ENCODE measurements at regions not wholly inside any gene's neighbourhood (a gene's known extent, or its start where the extent isn't known, plus 50 kb on each side); places are given as distances from the start of the nearest gene placed in this dataset.
"Not testable (repeated sequence)": the region's sequence is repeated elsewhere in the genome, so short reads cannot be mapped to it uniquely, and the experiment has no call there.

DNA sequence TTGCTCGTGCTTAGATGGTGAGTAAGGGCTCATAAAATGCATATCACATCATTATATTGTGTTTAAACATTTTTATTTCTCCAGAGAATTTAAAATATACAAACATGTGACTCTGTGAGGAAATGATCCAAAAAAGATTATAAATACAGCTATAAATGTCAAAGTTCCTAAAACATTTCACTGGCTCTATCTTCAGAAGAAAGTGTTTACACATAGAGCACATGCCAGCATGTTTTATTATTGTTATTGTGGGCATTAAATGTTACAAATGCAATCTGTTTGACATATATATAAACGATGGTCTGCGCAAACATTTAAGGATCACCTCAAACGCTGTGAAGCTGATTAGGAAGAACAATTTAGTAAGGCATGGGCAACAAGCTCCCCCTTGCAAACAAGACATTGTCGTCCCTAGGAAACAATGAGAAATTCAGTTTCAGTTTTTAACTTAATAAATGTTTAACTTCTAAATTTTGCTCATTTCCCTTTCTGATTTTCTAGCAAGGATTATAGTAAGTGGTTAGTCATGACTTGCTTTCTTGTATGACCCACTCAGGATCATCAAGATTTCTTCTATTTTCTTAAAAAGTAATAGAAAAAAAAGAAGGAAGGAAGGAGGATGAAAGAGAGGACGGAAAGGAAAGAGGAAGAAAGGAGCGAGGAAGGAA is 207.5 kb downstream of the SATB1 start:
- no peak overlapping the region for H3K4me3 ChIP-seq (ENCODE audit: control insufficient read depth, low read depth, low read length)
- DNase-seq (ENCODE audit: low read depth) = no peak
- TF ChIP-seq, protein P1, sequence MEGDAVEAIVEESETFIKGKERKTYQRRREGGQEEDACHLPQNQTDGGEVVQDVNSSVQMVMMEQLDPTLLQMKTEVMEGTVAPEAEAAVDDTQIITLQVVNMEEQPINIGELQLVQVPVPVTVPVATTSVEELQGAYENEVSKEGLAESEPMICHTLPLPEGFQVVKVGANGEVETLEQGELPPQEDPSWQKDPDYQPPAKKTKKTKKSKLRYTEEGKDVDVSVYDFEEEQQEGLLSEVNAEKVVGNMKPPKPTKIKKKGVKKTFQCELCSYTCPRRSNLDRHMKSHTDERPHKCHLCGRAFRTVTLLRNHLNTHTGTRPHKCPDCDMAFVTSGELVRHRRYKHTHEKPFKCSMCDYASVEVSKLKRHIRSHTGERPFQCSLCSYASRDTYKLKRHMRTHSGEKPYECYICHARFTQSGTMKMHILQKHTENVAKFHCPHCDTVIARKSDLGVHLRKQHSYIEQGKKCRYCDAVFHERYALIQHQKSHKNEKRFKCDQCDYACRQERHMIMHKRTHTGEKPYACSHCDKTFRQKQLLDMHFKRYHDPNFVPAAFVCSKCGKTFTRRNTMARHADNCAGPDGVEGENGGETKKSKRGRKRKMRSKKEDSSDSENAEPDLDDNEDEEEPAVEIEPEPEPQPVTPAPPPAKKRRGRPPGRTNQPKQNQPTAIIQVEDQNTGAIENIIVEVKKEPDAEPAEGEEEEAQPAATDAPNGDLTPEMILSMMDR (conservative IDR thresholded peaks at IDR 0.05; ENCODE audit: control insufficient read depth, insufficient read depth, low read depth, low read length) = no peak

DNA sequence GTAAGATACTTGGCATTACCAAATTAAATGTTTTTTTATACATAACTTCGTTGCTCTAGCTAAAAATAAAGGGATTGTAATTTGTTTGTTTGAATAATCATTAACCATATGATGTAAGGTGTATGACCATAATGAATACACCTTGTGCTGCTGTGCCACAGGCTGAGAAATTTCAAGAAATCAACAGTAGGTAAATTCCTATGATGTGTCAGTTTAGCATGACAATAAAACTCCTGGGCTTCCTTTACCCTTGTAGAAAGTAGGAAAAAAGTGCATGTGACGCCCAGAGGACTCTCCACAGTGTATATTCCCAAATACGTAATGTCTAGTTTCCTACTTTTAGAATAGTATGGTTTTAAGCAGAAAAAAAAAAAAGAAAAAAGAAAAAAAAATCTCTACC is 208.1 kb downstream of the SATB1 start:
- TF ChIP-seq, protein P1 (conservative IDR thresholded peaks at IDR 0.05; ENCODE audit: control insufficient read depth, insufficient read depth, low read depth, low read length) = no peak
- DNase-seq (ENCODE audit: low read depth) = no peak

DNA sequence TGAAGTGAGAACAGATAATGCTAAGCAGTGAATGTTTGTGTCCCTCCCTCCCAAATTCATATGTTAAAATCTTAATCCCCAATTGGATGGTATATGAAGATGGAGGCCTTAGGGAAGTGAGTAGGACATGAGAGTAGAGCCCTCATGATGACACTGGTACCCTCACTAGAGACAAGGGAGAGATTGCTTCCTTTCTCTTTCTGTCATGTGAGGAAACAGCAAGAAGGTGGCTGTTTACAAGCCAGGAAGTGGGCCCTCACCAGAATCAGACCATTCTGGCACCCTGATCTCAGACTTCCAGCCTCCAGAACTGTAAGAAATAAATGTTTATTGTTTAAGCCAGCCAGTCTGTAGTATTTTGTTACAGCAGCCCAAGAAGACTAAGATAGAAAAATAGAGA is 209.5 kb downstream of the SATB1 start:
- H3K4me3 ChIP-seq (ENCODE audit: control insufficient read depth, low read depth, low read length) = no peak overlapping the region
- no peak for DNase-seq (ENCODE audit: low read depth)
- TF ChIP-seq, protein P1 (conservative IDR thresholded peaks at IDR 0.05; ENCODE audit: control insufficient read depth, insufficient read depth, low read depth, low read length) = no peak

More for the DNA sequence above, 208.1 kb downstream of the SATB1 start:
- H3K4me3 ChIP-seq (ENCODE audit: control insufficient read depth, low read depth, low read length) = no peak overlapping the region

DNA sequence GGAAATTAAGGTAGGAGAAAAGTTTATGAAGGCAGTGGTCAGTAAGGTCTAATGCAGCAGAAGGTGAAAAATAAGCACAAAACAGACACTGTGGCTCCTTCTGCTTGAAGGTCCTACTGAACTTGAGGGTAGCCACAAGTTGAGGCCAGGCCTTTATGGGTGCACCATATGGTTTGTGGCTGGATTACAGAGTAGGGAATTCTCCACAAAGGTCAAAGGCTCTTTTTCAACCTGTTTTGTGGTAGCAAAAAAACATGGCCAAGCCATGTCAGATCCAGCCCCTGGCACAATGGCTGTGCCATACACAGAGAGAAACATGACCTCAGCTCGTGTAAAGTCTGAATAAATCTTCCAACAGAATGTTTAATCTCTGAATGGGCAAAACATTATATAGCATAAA is 214.0 kb downstream of the SATB1 start:
- no peak for DNase-seq (ENCODE audit: low read depth)
- no peak overlapping the region for H3K4me3 ChIP-seq (ENCODE audit: control insufficient read depth, low read depth, low read length)
- TF ChIP-seq, protein P1 (conservative IDR thresholded peaks at IDR 0.05; ENCODE audit: control insufficient read depth, insufficient read depth, low read depth, low read length) = no peak

DNA sequence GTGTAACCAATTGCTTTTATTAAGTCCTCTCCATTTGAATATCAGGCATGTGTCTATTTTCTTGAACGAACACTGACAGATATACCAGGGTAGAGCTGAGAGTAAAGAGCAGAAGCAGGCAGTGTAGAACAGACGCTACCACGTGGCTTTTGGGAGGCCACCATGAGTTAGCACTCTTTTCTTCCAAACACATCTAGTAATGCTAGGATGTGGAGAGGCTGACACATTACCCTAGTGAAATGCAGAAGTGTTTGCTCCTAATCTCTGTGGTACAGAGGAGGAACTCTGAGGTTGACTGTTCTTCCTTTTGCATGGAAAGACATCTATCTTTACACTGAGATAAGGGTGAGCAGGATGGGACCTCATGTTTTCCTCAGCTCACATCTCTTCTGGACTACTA is 216.3 kb downstream of the SATB1 start:
- no peak overlapping the region for H3K4me3 ChIP-seq (ENCODE audit: control insufficient read depth, low read depth, low read length)
- TF ChIP-seq, protein P1 (conservative IDR thresholded peaks at IDR 0.05; ENCODE audit: control insufficient read depth, insufficient read depth, low read depth, low read length) = no peak
- DNase-seq (ENCODE audit: low read depth) = no peak

DNA sequence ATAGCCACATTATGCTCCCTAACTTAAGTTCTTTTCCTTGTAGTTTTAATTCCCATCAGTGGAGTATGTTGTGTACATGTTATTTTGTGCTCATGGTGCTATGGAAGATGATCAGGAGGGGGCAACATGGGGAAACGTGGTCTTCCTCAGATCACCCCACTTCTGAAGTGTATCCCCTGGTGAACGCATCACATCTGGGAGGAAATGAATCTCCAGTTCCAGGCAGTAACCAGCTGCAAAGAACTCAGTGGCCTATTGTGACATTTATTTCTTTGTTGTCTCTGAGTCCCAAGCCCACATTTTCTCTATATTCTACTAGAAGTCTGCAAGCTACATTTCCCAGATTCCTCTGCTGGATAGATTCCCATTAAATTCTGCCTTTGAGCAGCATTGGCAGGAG is 217.0 kb downstream of the SATB1 start:
- no peak overlapping the region for H3K4me3 ChIP-seq (ENCODE audit: control insufficient read depth, low read depth, low read length)
- TF ChIP-seq, protein P1 (conservative IDR thresholded peaks at IDR 0.05; ENCODE audit: control insufficient read depth, insufficient read depth, low read depth, low read length) = no peak
- no peak for DNase-seq (ENCODE audit: low read depth)

DNA sequence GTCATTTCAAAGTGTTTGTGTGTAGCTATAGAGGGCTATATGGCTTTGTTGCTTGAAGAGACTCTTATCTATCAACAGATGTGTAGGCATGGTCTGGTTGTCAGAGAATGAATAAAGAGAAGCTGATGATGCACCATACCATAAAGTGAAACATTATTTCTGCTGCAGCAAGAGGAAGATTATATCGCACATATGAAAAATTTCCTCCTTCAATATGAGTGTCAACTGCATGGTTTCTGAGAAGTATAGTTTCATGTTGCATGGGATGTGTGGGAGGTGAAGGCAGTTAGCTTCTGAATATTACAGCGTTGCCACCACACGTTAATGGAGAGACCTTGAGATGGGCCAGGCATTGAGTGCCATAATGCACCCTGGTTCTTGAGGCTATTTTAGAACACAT is 217.9 kb downstream of the SATB1 start:
- TF ChIP-seq, protein P1 (conservative IDR thresholded peaks at IDR 0.05; ENCODE audit: control insufficient read depth, insufficient read depth, low read depth, low read length) = no peak
- DNase-seq (ENCODE audit: low read depth) = no peak
- H3K4me3 ChIP-seq (ENCODE audit: control insufficient read depth, low read depth, low read length) = no peak overlapping the region

DNA sequence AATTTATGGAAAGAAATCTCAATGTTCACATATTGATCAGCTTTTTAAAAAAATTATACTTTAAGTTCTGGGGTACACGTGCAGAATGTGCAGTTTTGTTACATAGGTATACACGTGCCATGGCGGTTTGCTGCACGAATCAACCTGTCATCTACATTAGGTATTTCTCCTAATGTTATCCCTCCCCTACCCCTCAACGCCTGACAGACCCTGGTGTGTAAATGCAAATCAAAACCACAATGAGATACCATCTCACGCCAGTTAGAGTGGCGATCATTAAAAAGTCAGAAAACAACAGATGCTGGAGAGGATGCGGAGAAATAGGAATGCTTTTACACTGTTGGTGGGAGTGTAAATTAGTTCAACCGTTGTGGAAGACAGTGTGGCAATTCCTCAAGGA is 219.4 kb downstream of the SATB1 start:
- not testable (repeated sequence) for DNase-seq (ENCODE audit: low read depth)

More for the DNA sequence above, 219.4 kb downstream of the SATB1 start:
- H3K4me3 ChIP-seq (ENCODE audit: control insufficient read depth, low read depth, low read length) = not testable (repeated sequence)

Measured in fibroblast of mammary gland (primary cell).